ENCODE measurements at regions not wholly inside any gene's neighbourhood (a gene's known extent, or its start where the extent isn't known, plus 50 kb on each side); places are given as distances from the start of the nearest gene placed in this dataset.
"Not testable (repeated sequence)": the region's sequence is repeated elsewhere in the genome, so short reads cannot be mapped to it uniquely, and the experiment has no call there.

DNA sequence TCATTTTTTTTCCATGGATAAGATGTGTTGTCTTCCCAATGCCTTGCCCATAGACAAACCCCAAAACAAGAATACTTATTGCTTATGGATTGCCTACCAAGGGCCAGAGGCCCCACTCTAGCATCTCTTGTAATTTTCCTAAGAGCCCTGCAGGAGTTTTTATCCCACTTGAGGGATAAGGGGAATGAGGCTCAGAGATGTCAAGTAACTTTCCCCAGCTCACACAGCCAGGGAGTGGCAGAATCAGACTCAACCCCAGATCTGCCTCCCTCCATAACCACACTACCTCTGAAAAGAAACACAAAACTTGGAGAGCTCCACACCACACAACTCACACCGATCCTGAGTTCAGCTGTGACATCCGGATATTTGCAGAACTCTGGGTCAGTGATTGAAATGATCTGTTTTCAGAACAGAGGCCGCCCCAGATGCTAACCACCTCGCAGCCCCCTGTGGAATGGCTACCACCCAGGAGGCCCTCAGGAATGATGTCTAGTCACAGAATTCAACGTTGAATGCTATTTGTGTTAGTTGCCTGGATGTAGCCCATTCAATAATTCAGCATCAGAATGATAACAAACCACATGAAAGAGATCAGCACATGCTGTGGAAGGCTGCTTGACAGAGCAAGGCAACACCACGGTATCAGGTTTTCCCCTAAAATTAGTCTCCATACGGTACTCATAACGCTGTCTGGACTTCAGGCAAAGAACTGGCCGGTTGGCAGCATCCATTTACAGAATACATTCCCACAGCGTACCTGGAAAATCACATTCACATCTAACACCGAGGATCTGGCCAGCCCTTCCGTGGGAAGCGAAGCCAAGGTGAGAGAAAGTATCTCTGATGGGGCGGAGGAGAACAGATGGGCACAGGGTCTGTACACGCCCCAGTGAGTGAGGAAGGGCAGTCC, 231.9 kb downstream of the TOMM20 start:
- DNase-seq: no peak

DNA sequence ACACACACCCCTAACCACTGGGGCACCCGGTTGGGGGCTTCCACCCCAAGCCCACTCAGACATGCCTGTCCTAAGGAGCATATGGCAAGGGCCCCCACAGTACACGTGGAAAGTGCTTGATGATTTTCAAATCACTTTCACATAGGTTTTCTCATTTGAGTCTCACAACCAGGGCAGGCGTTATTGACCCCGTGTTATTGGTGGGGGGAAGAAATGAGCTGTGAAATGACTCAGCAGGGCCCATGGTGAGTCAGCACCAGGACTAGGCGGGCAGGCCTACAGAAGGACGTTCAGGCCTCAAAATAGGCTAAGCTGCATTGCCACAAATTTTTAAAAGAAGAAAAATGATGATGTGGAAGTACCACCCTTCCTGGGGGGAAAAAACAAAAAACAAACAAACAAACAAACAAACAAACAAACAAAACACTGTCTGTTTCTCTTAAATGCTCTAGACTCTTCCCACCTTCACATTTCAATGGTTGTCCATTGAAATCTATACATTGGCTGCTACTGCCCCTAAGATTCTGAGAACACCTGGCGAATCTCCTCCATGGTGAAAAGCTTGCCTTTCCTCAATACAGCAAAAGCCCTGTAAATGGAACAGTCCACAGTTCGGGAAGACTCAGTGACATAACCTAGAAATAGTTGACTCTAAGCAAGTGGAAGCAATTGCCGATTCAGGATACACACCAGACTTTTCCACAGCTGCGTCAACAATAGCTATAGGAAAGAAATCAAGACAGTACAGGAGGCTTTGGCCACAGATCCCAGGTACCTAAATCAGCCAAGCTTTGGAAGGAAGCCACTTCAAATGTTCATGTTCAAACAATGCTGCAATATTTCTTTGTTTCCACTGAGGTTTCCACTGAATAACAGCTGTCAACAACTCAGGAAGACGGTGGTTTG, 234.7 kb downstream of the TOMM20 start:
- DNase-seq: no peak

DNA sequence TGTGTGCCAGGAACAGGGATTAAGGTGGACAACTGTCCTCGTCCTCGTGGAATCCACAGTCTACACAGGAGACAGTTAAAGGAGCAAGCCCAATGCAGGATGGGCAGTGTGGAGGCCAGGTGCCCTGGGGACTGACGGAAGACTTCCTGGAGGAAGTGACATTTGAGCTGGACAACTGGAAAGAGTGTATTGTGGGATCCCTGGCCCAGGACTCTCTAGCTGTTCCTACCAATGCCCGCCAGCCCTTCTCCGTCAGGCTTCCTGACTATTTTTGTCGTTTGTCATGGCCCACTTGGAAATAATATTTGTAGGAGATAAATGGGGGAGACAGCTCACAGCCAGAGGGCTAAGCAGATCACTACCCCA, 235.3 kb downstream of the TOMM20 start:
- DNase-seq: no peak

DNA sequence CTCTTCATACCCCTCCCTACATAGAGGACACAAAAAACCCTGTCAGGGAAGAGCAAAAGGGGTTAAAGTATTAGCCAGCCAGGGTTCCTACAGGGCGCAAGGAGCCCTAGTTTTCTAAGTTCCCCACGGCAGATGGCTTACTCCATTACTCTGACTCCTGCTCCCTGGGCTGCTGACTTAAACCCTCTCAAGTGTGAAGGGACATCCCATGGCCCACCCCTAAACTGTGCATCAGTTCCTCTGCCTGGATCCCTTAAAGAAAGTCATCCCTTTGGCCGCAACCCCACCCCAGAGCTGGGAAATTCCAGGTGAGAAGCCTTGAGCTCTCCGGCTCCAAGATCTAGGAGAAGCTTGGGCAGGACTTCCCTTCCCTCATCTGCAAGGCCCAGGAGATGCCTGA, 236.0 kb downstream of the TOMM20 start:
- no peak for DNase-seq

DNA sequence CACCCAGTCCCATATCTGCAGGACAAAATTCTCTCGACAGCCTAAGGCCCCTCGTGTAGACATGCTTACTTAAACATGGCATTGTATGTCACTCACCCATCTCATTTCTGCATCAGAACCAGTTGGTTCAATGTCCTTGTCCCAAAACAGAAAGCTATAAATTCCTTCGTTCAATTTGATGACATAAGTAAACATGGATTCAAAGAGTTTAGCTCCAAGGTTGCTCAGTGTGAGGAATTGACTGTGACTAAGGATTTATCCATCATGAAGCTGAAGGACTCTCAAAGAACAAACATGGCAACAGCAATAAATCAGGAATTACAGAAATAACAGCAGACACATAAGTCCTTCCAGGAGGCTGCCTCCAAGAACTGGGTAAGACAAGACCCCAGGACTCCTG, 237.2 kb downstream of the TOMM20 start:
- no peak for DNase-seq

DNA sequence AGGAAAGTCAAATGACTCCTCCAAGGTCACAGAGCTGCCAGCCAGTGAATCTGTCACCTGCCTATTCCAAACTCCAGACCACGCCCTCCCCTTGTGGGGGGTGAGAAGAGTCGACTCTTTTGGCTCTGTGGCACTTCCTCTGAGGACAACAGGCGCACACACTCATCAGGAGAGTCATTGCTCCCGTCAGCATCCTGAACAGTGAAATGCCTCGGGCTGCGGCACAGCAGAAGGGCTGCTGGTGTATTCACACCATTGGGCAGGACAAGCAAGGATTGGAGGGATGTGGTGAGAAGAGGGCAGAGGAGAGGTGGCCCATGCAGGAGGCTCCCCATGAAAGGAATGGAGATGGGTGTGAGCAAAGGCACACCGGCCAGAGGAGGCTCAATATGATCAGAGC, 239.0 kb downstream of the TOMM20 start:
- no peak for DNase-seq

DNA sequence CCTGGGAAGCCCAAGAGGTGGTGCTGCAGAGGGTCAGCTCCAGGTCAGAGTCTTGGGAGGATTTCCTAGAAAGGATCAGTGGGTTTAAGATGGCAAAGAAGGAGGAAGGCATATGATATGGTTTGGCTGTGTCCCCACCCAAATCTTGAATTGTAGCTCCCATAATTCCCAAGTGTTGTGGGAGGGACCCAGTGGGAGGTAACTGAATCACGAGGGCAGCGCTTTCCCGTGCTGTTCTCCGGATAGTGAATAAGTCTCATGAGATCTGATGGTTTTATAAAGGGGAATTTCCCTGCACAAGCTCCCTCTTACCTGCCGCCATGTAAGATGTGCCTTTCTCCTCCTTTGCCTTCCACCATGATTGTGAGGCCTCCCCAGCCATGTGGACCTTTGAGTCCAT, 240.4 kb downstream of the TOMM20 start:
- DNase-seq: not testable (repeated sequence)

DNA sequence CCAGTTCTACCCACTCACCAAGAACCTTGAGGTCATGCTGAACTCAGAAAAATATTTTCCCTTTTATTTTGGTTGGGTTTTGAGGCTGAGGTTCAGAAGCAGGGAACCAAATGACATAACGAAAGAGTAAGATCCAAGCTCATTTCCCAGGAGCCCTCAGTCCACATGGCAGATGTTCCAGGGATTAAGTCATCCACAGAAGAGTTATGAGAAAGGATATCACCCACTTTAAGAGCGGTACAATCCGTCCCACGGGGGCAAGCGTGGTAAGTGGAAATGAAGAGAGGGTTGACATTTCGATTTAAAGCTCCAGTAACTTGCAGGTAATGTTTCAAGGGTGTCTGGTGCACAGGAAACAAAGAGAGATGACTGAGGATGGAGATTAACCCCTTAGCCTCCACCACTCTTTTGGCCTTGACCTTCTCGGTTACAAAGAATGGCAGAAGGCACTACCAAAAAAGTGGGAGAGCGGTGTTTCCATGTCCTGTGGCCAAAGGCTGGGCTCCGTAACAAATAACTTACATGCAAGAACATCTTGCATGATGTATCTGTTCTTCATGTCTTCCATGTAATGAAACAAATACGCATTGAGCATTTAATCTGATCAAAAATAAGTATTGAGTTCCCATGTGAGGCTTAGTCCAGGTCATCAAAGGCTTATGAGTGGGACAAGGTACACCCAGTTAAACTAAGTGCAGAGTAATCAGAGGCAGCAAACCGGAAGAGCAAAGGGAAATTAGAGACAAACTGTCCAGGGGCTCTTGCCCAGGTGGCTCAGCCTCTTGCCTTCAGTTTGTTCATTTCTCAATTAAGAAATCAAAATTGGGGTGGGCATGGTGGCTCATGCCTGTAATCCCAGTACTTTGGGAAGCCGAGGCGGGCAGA, 241.4 kb downstream of the TOMM20 start:
- DNase-seq: no peak

DNA sequence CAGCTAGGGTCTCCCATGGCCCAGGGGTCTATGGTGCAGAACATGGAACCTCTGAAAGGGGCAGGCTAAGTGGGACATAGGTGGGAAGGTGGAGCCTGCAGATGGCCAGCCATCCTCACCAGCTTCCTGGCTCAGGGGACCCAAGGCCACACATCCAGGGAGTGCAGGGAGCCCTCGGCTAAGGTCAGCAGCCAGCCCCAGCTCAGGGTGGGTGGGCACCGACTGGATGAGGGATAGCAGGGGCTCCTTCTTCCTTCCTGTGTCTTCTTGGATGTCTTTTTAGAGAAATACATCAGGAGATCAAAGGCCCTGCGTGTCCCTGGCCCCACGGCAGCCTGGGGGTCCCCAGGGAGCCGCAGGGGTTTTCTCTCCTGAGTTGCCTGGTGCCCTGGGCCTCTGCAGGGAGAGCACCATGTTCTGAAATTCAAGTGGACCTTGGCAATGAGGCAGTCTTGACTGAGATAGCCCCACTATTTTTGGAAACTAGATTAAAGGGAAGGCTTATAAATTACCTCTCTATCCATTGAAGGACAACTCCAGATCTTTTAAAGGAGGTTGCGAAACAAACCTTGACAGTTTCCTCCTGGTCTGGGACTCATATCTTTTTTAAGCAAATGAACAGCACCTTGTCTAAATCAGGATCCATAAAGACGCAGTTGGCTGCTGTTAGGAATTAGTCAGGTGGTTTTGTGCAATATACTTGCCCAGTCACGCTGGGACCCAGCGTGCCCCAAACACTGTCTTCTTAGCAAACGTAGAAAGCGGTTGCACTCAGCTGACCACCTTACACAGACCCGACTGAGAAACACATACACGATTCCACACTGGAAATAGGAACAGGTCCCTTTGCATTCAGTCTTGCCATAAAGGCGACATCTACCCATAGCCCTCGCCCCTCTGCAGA, 242.3 kb downstream of the TOMM20 start:
- no peak for DNase-seq

DNA sequence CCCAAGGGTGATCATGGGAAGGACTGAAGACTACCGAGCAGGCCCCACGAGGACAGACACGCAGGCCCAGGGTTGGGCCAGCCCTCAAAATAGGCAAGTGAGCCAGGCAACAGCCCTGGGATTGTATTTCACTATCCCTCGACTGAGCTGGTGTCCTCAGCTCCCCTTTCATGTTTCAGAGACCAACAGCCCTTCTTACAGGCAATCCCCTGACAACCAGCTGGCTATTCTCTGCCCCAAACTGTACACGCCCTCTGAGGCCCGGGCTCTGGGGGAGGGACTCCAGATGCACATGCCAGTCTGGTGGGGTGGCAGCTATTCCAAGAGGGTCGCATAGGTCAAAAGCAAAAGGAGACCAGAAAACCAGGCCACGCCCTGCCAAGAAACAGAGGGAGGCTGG, 243.0 kb downstream of the TOMM20 start:
- DNase-seq: no peak

DNA sequence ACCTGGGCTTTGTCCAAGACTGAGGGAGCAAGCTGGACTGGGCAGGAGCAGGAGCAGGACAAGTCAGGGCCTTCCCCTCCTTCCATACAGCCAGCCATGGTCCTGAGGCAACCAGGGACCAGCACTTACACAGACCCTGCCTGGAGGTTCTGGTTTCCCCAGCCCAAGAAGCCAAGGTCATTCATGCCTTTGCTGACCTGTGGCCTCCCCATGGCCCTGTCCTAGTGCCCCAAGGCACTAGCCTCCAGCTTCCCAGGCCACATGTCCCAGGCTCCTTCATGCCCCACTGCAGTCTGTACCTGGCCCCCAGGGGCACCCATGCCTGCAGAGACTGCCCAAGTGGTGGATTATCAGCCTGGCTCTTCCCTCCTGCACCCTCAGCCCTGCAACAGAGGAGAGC, 243.9 kb downstream of the TOMM20 start:
- no peak for DNase-seq

DNA sequence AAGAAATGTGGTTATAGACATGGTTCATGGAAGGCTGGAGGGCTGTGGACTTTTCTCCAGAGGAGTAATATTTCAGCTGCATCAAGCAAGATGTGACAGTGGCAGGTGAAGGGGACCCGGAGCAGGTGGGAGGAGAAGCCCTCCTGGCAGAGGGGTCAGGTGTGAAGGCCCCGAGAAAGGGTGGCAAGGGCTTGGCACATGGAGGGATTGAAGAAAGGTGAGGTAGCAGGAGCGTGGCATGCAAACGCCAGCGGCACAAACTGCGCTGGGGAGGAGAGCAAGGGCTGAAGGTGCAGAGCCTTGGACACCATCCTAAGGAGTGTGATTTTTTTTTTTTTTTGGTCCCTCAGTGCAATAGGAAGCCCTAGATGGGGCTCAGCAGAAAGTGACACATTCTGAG, 244.6 kb downstream of the TOMM20 start:
- no peak for DNase-seq

DNA sequence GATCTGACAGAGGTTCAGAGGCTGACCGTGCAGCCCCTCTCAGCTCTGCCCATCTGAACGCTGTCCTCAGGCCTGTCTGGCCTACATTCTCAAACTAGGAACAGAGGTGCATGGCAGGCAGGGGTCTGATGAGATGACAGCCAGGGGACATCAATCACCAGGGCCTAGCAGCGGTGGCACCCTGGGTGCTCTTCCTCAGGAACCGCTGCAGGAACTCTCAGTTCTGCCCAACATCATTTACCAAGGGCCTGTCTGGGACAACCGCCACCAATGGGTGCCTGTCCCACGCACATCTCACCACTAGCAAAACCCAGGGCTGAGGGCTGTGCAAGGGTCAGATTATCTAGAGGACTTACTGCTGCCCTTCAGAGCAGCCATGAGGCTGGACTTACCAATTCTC, 245.7 kb downstream of the TOMM20 start:
- no peak for DNase-seq

DNA sequence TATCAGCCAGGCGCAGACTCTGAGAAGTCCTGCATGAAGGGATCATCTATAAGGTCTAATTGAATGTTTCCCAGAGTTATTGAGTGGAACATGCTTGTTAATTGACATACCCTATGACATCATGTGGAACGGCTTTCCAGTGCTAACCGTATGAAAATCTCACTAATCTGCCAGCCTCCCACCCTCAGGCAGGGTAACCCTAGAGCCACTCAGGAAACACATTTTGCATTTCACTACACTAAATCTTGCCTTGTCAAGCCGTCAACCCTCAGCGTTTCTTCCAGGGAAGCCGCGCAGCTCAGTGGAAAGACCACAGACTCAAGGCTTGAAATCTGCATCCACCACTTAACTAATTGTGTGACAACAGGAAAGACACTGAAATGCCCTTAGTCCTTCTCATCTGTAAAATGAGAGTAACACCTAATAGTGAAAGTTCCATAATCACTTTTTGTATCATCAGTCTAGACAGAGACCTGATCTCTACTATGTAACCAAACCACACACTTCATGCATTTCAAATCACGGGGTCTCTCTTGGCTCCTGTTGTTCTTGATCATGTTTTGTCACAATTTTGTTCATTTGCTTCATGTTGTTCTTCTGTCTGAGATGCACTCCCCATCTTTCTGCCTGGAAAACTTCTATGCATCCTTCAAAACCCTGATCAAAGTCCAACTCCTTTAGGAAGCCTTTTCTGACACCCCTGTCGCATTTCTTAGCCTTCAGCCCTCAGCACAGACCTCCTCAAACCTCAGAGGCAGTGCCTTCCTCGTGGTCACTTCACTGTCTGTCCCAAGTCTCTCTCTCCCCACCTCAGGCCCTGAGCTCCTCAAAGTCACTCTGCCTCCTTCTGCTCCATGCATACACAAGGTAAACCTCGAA, 246.5 kb downstream of the TOMM20 start:
- DNase-seq: no peak

DNA sequence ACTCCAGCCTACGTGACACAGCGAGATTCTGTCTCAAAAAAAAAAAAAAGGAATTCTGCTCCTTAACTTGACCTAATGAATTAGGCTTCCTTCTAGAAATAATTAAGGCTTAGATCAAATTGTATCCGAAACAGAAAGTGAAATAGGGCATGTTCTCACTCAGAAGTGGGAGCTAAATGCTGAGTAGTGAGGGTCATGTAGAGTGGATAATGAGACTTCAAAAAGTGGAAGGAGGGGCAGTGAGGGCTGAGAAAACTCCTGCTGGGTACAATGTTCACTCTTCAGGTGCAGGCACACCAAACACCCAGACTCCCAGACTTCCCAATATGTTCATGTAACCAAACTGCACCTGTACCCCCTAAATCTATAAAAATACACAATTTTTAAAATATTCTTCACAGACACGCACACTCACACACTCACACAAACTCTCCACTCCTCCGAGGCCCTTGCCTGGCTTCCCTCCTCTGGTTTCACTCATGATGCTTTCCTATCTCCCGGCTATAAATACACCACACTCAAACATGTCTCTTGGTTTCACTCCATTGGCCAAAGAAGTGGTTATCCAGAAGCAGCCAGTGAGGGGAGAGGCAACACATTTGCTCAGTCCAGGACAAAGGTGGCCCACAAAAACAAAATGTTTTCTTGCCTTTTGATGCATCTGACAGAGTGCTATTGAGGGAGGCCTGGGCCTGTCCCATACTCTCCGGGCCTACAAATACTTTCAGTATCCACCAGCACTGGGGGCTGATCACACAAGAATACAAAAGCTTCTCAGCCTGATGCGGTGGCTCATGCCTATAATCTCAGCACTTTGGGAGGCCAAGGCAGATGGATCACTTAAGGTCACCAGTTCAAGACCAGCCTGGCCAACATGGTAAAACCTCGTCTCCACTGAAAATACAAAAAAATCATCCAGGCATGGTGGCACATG, 249.2 kb downstream of the TOMM20 start:
- no peak for DNase-seq

DNA sequence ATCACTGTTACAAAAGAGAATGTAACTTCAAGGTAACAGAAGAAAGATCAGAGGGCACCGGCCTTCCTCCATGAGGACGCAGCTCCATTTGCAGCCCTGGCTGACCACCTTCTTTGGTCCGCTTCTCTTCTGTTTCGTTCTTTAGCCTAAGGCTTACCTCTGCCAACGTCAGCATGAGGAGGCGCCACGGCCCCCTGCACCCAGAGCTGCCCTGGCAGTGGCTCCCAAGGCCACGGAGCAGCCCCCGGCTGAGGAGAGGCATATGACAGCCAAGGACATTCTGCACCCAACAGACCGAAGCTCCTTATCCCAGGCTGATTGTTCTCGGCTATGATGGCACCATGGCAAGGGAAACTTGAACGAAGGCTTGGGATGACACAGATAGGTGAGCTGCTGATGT, 250.3 kb downstream of the TOMM20 start:
- DNase-seq: no peak

DNA sequence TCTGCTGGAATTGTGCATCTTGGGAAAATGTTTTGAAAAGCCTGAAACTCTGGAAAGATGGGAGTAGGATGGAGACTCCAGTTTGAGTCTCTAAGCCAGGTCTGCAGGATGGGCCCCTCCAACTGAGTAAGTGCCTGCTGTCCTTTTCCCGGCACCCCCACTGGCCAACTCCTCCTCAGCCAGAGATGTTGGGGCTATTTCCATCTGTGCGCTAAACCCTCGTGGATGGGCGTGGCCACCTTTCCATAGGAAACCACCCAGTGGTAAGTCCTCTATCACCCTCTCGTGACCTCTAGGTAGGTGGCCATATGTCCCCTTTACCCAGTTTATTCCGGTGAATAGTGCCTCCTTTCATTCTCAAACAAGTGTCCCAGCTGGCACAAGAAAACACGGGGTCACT, 250.9 kb downstream of the TOMM20 start:
- no peak for DNase-seq

DNA sequence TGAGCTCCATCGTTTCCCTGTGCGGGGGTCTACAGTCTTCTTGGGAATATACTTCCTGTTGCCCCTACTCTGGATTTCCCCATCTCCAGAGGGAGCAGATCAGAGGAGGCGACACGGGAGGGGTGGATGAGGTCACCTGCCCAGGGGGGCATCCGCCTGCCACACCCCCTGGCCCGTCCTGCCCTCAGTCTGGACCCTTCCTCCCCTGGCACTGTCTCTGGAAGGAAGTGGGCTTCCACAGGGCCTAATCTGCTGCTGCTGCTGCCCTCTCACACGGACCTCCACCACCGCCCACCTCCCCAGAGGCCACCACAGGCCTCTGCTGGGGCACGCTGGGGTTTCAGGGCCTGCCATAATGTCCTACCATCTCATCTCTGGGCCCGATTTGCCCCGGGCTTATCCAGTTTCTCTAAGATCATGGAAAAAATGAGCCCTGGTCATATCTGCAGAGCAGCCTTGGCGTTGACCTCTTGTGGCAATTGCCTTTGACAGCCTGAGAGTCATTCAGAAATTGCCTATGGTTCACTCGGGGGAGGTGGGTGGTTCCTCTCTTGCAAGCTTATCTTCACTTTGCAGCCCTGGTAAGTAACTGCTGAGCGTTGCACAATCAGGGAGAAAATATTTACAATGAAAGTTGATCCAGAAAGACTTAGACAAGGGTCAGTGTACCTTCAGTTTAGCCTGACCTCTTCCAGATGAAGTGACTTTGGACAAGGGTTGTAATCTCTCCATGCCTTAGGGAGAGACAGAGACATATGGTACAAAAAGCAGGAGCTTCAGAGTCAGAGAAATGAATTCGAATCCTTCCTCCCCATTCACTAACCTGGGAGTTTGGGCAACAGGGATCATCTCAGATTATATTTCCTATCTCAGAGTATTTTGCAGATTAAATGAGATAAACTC, 252.4 kb downstream of the TOMM20 start:
- peak; percentile 34 for DNase-seq

All from NCI-H226 (cell line).